ENCODE measurements at regions not wholly inside any gene's neighbourhood (a gene's known extent, or its start where the extent isn't known, plus 50 kb on each side); places are given as distances from the start of the nearest gene placed in this dataset.

- TF ChIP-seq CTCF (conservative IDR thresholded peaks at IDR 0.05; ENCODE audit: low read depth, low read length), result no peak
- TF ChIP-seq EZH2 (IDR thresholded peaks at IDR 0.05; ENCODE audit: low read length, unreplicated experiment), result no peak
Measured at GRCh38 chr6:145557474-145557873, 177.8 kb downstream of the EPM2A start.

Data from PC-3 (cell line).